HUES6 (cell line): ENCODE measurements at regions not wholly inside any gene's neighbourhood (a gene's known extent, or its start where the extent isn't known, plus 50 kb on each side); places are given as distances from the start of the nearest gene placed in this dataset.

Experiments
- H3K27ac ChIP-seq: 2 replicates; pipeline ENCODE4 v1.7.0; 2013; ENCODE audit warnings: low read depth, mild to moderate bottlenecking, low read length, inconsistent platforms
- H3K27me3 ChIP-seq: 2 replicates; pipeline ENCODE4 v1.6.1; 2013; ENCODE audit warnings: low read length; ENCODE audit not compliant: control insufficient read depth, insufficient read depth
- H3K36me3 ChIP-seq: 2 replicates; pipeline ENCODE4 v1.6.1; 2013; ENCODE audit warnings: low read length; ENCODE audit not compliant: control insufficient read depth, insufficient read depth
- H3K4me1 ChIP-seq: 2 replicates; pipeline ENCODE4 v1.6.1; 2013; ENCODE audit warnings: low read length; ENCODE audit not compliant: control insufficient read depth, insufficient read depth
- H3K4me3 ChIP-seq: 2 replicates; pipeline ENCODE4 v1.5.1; 2013; ENCODE audit warnings: low read depth, low read length
- H3K9ac ChIP-seq: one replicate; pipeline ENCODE4 v1.6.1; 2013; ENCODE audit warnings: mild to moderate bottlenecking, low read length
- H3K9me3 ChIP-seq: 2 replicates; pipeline ENCODE4 v1.6.1; 2013; ENCODE audit warnings: low read depth, low read length; ENCODE audit not compliant: control insufficient read depth, insufficient read depth

- H3K4me1 ChIP-seq = peaks cover 4% of the 10 kb centered on the region; the same call in 1 of the 2 replicates
- H3K27ac ChIP-seq = no peak overlapping the region
- H3K9me3 ChIP-seq = peaks cover 14% of the 10 kb centered on the region
- H3K4me3 ChIP-seq = no peak overlapping the region
- 0 out of 2 replicates have a peak, but pooled peaks cover 6% of the 10 kb centered on the region for H3K27me3 ChIP-seq
- no peaks in the 10 kb centered on the region for H3K36me3 ChIP-seq
- no peak overlapping the region for H3K9ac ChIP-seq
Measured at GRCh38 chr15:93428807-93429351, 339.9 kb upstream of the RGMA start.

- Histone ChIP-seq H3K9ac (no peak overlapping the region), H3K9me3 (peaks cover 17% of the 10 kb centered on the region), H3K27me3 (0 out of 2 replicates have a peak, but pooled peaks cover 6% of the 10 kb centered on the region), H3K4me3 (no peak overlapping the region), H3K27ac (no peak overlapping the region), H3K36me3 (no peaks in the 10 kb centered on the region), H3K4me1 (peaks cover 4% of the 10 kb centered on the region; the same call in 1 of the 2 replicates)
Measured at GRCh38 chr15:93428150-93428549, 339.1 kb upstream of the RGMA start.

- H3K9me3 ChIP-seq = peaks cover 7% of the 10 kb centered on the region; the same call in 1 of the 2 replicates
- H3K4me3 ChIP-seq = no peak overlapping the region
- H3K27me3 ChIP-seq = 0 out of 2 replicates have a peak, but pooled peaks cover 6% of the 10 kb centered on the region
- no peak overlapping the region for H3K9ac ChIP-seq
- H3K4me1 ChIP-seq = peaks cover 4% of the 10 kb centered on the region; the same call in 1 of the 2 replicates
- no peaks in the 10 kb centered on the region for H3K36me3 ChIP-seq
- no peak overlapping the region for H3K27ac ChIP-seq
Measured at GRCh38 chr15:93424131-93424530, 335.1 kb upstream of the RGMA start.

GRCh38 chr15:93422476-93422875 is 333.5 kb upstream of the RGMA start:
- Histone ChIP-seq H3K4me1 (no peaks in the 10 kb centered on the region; the same call in 1 of the 2 replicates), H3K9me3 (peaks cover 7% of the 10 kb centered on the region; the same call in 1 of the 2 replicates), H3K9ac (no peak overlapping the region), H3K27me3 (0 out of 2 replicates have a peak, but pooled peaks cover 5% of the 10 kb centered on the region), H3K4me3 (no peak overlapping the region), H3K27ac (no peak overlapping the region), H3K36me3 (no peaks in the 10 kb centered on the region)

- peaks cover 7% of the 10 kb centered on the region; the same call in 1 of the 2 replicates for H3K9me3 ChIP-seq
- H3K4me3 ChIP-seq = no peak overlapping the region
- no peaks in the 10 kb centered on the region for H3K36me3 ChIP-seq
- no peaks in the 10 kb centered on the region; the same call in 1 of the 2 replicates for H3K4me1 ChIP-seq
- no peak overlapping the region for H3K9ac ChIP-seq
- H3K27me3 ChIP-seq = peaks cover 5% of the 10 kb centered on the region; the same call in 1 of the 2 replicates
- no peak overlapping the region for H3K27ac ChIP-seq
Measured at GRCh38 chr15:93420477-93420876, 331.5 kb upstream of the RGMA start.

GRCh38 chr15:93420050-93420452 is 331.0 kb upstream of the RGMA start:
- H3K4me3 ChIP-seq = no peak overlapping the region
- H3K9me3 ChIP-seq = peaks cover 7% of the 10 kb centered on the region; the same call in 1 of the 2 replicates
- peaks cover 5% of the 10 kb centered on the region; the same call in 1 of the 2 replicates for H3K27me3 ChIP-seq
- no peak overlapping the region for H3K27ac ChIP-seq
- no peaks in the 10 kb centered on the region for H3K36me3 ChIP-seq
- H3K9ac ChIP-seq = no peak overlapping the region
- no peaks in the 10 kb centered on the region; the same call in 1 of the 2 replicates for H3K4me1 ChIP-seq

- no peak overlapping the region for H3K27ac ChIP-seq
- no peaks in the 10 kb centered on the region for H3K9me3 ChIP-seq
- H3K4me3 ChIP-seq = no peak overlapping the region
- H3K9ac ChIP-seq = no peak overlapping the region
- H3K36me3 ChIP-seq = no peaks in the 10 kb centered on the region
- no peaks in the 10 kb centered on the region; the same call in 1 of the 2 replicates for H3K4me1 ChIP-seq
- H3K27me3 ChIP-seq = peaks cover 5% of the 10 kb centered on the region; the same call in 1 of the 2 replicates
Measured at GRCh38 chr15:93418566-93418965, 329.6 kb upstream of the RGMA start.

- no peak overlapping the region for H3K4me3 ChIP-seq
- H3K4me1 ChIP-seq = no peaks in the 10 kb centered on the region; the same call in 1 of the 2 replicates
- H3K9me3 ChIP-seq = no peaks in the 10 kb centered on the region
- no peak overlapping the region for H3K9ac ChIP-seq
- H3K36me3 ChIP-seq = no peaks in the 10 kb centered on the region
- H3K27me3 ChIP-seq = peaks cover 5% of the 10 kb centered on the region; the same call in 1 of the 2 replicates
- H3K27ac ChIP-seq = no peak overlapping the region
Measured at GRCh38 chr15:93417631-93418030, 328.6 kb upstream of the RGMA start.

GRCh38 chr15:93417156-93417555 is 328.1 kb upstream of the RGMA start:
- peaks cover 5% of the 10 kb centered on the region; the same call in 1 of the 2 replicates for H3K27me3 ChIP-seq

GRCh38 chr15:93415576-93415975 is 326.6 kb upstream of the RGMA start:
- no peak overlapping the region for H3K4me3 ChIP-seq
- no peaks in the 10 kb centered on the region for H3K9me3 ChIP-seq
- no peak overlapping the region for H3K9ac ChIP-seq
- H3K27ac ChIP-seq = no peak overlapping the region
- no peaks in the 10 kb centered on the region for H3K36me3 ChIP-seq
- H3K4me1 ChIP-seq = no peaks in the 10 kb centered on the region; the same call in 1 of the 2 replicates
- H3K27me3 ChIP-seq = peaks cover 5% of the 10 kb centered on the region; the same call in 1 of the 2 replicates

More at GRCh38 chr15:93417156-93417555, 328.1 kb upstream of the RGMA start:
- no peak overlapping the region for H3K4me3 ChIP-seq
- H3K9ac ChIP-seq = no peak overlapping the region
- no peaks in the 10 kb centered on the region for H3K9me3 ChIP-seq
- H3K36me3 ChIP-seq = no peaks in the 10 kb centered on the region
- H3K27ac ChIP-seq = no peak overlapping the region
- no peaks in the 10 kb centered on the region; the same call in 1 of the 2 replicates for H3K4me1 ChIP-seq

GRCh38 chr15:93414576-93415231 is 325.7 kb upstream of the RGMA start:
- peaks cover 5% of the 10 kb centered on the region; the same call in 1 of the 2 replicates for H3K27me3 ChIP-seq
- H3K36me3 ChIP-seq = no peaks in the 10 kb centered on the region
- no peak overlapping the region for H3K9ac ChIP-seq
- no peak overlapping the region for H3K4me3 ChIP-seq
- no peaks in the 10 kb centered on the region for H3K9me3 ChIP-seq
- H3K4me1 ChIP-seq = no peaks in the 10 kb centered on the region; the same call in 1 of the 2 replicates
- no peak overlapping the region for H3K27ac ChIP-seq
